Sigmoid colon (tissue), 6 donors: ENCODE measurements at regions not wholly inside any gene's neighbourhood (a gene's known extent, or its start where the extent isn't known, plus 50 kb on each side); places are given as distances from the start of the nearest gene placed in this dataset.

Source experiments
- DNase-seq: peaks from one replicate; pipeline ENCODE4 v3.0.0-alpha.2; 2019
- H3K27ac ChIP-seq, 4 donors: fragments of 200-600 bp; sonication (generic); one replicate each; pipeline ENCODE4 v1.5.1; 2016 to 2019; ENCODE audit warnings: mild to moderate bottlenecking in 1 of 4
- H3K27me3 ChIP-seq, 3 donors: fragments of 200-600 bp; sonication (generic); one replicate each; pipeline ENCODE4 v1.5.1; 2019; ENCODE audit warnings: mild to moderate bottlenecking in 1 of 3
- H3K36me3 ChIP-seq, 4 donors: fragments of 200-600 bp; sonication (generic); one replicate each; pipeline ENCODE4 v1.5.1; 2016 to 2019
- H3K4me1 ChIP-seq, 4 donors: fragments of 200-600 bp; sonication (generic); one replicate each; pipeline ENCODE4 v1.5.1; 2017 to 2019
- H3K4me3 ChIP-seq, 4 donors: fragments of 200-600 bp; sonication (generic); one replicate each; pipeline ENCODE4 v1.5.1; 2017 to 2019; ENCODE audit warnings: mild to moderate bottlenecking in 2 of 4, moderate library complexity in 1 of 4
- H3K9me3 ChIP-seq, 4 donors: fragments of 200-600 bp in 3 of 4; sonication (generic) in 3 of 4; one replicate each; pipeline versions ENCODE4 v1.5.1 to v1.6.1; 2013 to 2019
- CTCF ChIP-seq, 4 experiments: fragments of 450-650 bp in 3 of 4; fragments of 200-600 bp in 1 of 4; IDR thresholded peaks; one replicate each; pipeline ENCODE4 v1.5.1; 2016 to 2019; ENCODE audit warnings: antibody characterized with exemption in 4 of 4, mild to moderate bottlenecking in 3 of 4, moderate library complexity in 2 of 4
- EP300 ChIP-seq, 4 donors: sonication (generic); formaldehyde crosslinking; IDR thresholded peaks; one replicate each; pipeline ENCODE4 v1.6.1; 2017; ENCODE audit warnings: antibody characterized with exemption in 4 of 4
- POLR2A ChIP-seq, 2 donors: fragments of 450-650 bp; IDR thresholded peaks; one replicate each; pipeline ENCODE4 v1.6.1; 2016; ENCODE audit warnings: antibody characterized with exemption in 2 of 2, mild to moderate bottlenecking in 2 of 2, moderate library complexity in 2 of 2
- POLR2AphosphoS5 ChIP-seq, 4 donors: sonication (generic); formaldehyde crosslinking; IDR thresholded peaks; one replicate each; pipeline ENCODE4 v1.6.1; 2017; ENCODE audit warnings: antibody characterized with exemption in 4 of 4
- WGBS, 2 donors: extraction: QIAGEN DNeasy Blood & Tissue Kit; methylation state at CpG; one replicate each; pipeline ENCODE4 v1.1.7; 2013; 5-methylcytosine and 5-hydroxymethylcytosine counted together
- intact Hi-C: fragments of 100-400 bp; cut with DNase I; formaldehyde crosslinking; loops from one replicate; pipeline ENCODE4 v1.15.1; 2023
- donor health status: healthy with polysubstance abuse.
- donor health status: healthy.

GRCh38 chr16:51272420-51272819 lies 121.3 kb upstream of the SALL1 start:
- H3K4me3 ChIP-seq: no peak overlapping the region
- DNase-seq: no peak
- intact Hi-C loops: no loop called here
- TF ChIP-seq POLR2A (IDR thresholded peaks at IDR 0.05): no peak
- no peaks in the 10 kb centered on the region for H3K36me3 ChIP-seq
- H3K9me3 ChIP-seq: no peaks in the 10 kb centered on the region
- no peak overlapping the region for H3K27ac ChIP-seq
- no peaks in the 10 kb centered on the region for H3K4me1 ChIP-seq
- 70 to 85% methylated on average over 4 of the region's 4 CpGs for WGBS, 2 donors
- no peaks in the 10 kb centered on the region for H3K27me3 ChIP-seq

GRCh38 chr16:51271156-51271701 lies 120.2 kb upstream of the SALL1 start:
- Histone ChIP-seq H3K4me3 (no peak overlapping the region), H3K36me3 (no peaks in the 10 kb centered on the region), H3K27me3 (no peaks in the 10 kb centered on the region), H3K4me1 (no peaks in the 10 kb centered on the region), H3K9me3 (no peaks in the 10 kb centered on the region), H3K27ac (no peak overlapping the region)
- intact Hi-C loops: no loop called here
- TF ChIP-seq CTCF (IDR thresholded peaks at IDR 0.05) (no peak), EP300 (IDR thresholded peaks at IDR 0.05) (no peak), POLR2A (IDR thresholded peaks at IDR 0.05) (no peak), POLR2AphosphoS5 (IDR thresholded peaks at IDR 0.05) (no peak)
- 67 to 69% methylated on average over 5 of the region's 5 CpGs for WGBS, 2 donors
- no peak for DNase-seq

GRCh38 chr16:51268237-51268636 lies 117.2 kb upstream of the SALL1 start:
- Histone ChIP-seq H3K9me3 (peaks cover 0 to 2% (median 0%) of the 10 kb centered on the region in 4 donors), H3K36me3 (no peaks in the 10 kb centered on the region), H3K4me1 (no peaks in the 10 kb centered on the region), H3K27me3 (no peaks in the 10 kb centered on the region), H3K27ac (no peak overlapping the region), H3K4me3 (no peak overlapping the region)
- TF ChIP-seq CTCF (IDR thresholded peaks at IDR 0.05) (no peak), POLR2AphosphoS5 (IDR thresholded peaks at IDR 0.05) (no peak), POLR2A (IDR thresholded peaks at IDR 0.05) (no peak), EP300 (IDR thresholded peaks at IDR 0.05) (no peak)
- 27 to 40% methylated on average over 4 of the region's 4 CpGs for WGBS, 2 donors
- intact Hi-C loops: no loop called here
- DNase-seq: no peak

- Histone ChIP-seq H3K4me1 (no peaks in the 10 kb centered on the region), H3K27ac (no peak overlapping the region), H3K4me3 (no peak overlapping the region), H3K36me3 (no peaks in the 10 kb centered on the region), H3K9me3 (peaks cover 0 to 2% (median 0%) of the 10 kb centered on the region in 4 donors), H3K27me3 (no peaks in the 10 kb centered on the region)
- WGBS, 2 donors: 64 to 70% methylated on average over 3 of the region's 3 CpGs
- no peak for TF ChIP-seq EP300 (IDR thresholded peaks at IDR 0.05)
- TF ChIP-seq POLR2A (IDR thresholded peaks at IDR 0.05): no peak
- intact Hi-C loops: no loop called here
- DNase-seq: no peak
Observed at GRCh38 chr16:51267681-51268080, 116.6 kb upstream of the SALL1 start.

GRCh38 chr16:51262428-51262827 lies 111.4 kb upstream of the SALL1 start:
- 75 to 83% methylated on average over 1 of the region's 1 CpG for WGBS, 2 donors

More at GRCh38 chr16:51262428-51262827, 111.4 kb upstream of the SALL1 start:
- H3K27me3 ChIP-seq: no peaks in the 10 kb centered on the region
- H3K36me3 ChIP-seq: no peaks in the 10 kb centered on the region
- H3K27ac ChIP-seq: no peak overlapping the region
- H3K4me3 ChIP-seq: no peak overlapping the region
- no peaks in the 10 kb centered on the region for H3K4me1 ChIP-seq
- no peak for DNase-seq
- intact Hi-C loops: no loop called here
- peaks cover 0 to 2% (median 0%) of the 10 kb centered on the region in 4 donors for H3K9me3 ChIP-seq
- TF ChIP-seq EP300 (IDR thresholded peaks at IDR 0.05): no peak
- TF ChIP-seq POLR2AphosphoS5 (IDR thresholded peaks at IDR 0.05): no peak
- TF ChIP-seq POLR2A (IDR thresholded peaks at IDR 0.05): no peak
- TF ChIP-seq CTCF (IDR thresholded peaks at IDR 0.05): no peak
